Dermis microvascular lymphatic vessel endothelial cell (primary cell): ENCODE measurements at regions not wholly inside any gene's neighbourhood (a gene's known extent, or its start where the extent isn't known, plus 50 kb on each side); places are given as distances from the start of the nearest gene placed in this dataset.
"Not testable (repeated sequence)": the region's sequence is repeated elsewhere in the genome, so short reads cannot be mapped to it uniquely, and the experiment has no call there.

Experiments used
- DNase-seq, 2 donors: peaks; one replicate each; pipeline versions ENCODE4 v3.0.0 to v3.0.0-alpha.2; 2010; ENCODE audit warnings: low read depth in 2 of 2

GRCh38 chr17:26731005-26731921 lies 562.7 kb upstream of the WSB1 start:
- no peak for DNase-seq

- DNase-seq: not testable (repeated sequence)
Measured at GRCh38 chr17:26731926-26732325, 562.0 kb upstream of the WSB1 start.

GRCh38 chr17:26734775-26735174 lies 559.1 kb upstream of the WSB1 start:
- not testable (repeated sequence) for DNase-seq

- not testable (repeated sequence) for DNase-seq
Measured at GRCh38 chr17:26735977-26736376, 557.9 kb upstream of the WSB1 start.

GRCh38 chr17:26765860-26766709 lies 527.8 kb upstream of the WSB1 start:
- no peak for DNase-seq

- no peak for DNase-seq
Measured at GRCh38 chr17:26766743-26767142, 527.2 kb upstream of the WSB1 start.

- DNase-seq: no peak
Measured at GRCh38 chr17:26773189-26774188, 520.4 kb upstream of the WSB1 start.

GRCh38 chr17:26774291-26775218 lies 519.4 kb upstream of the WSB1 start:
- DNase-seq: no peak

GRCh38 chr17:26775219-26775822 lies 518.6 kb upstream of the WSB1 start:
- no peak for DNase-seq

- DNase-seq: not testable (repeated sequence)
Measured at GRCh38 chr17:26780187-26780814, 513.6 kb upstream of the WSB1 start.

- no peak for DNase-seq
Measured at GRCh38 chr17:26782153-26782552, 511.8 kb upstream of the WSB1 start.

- DNase-seq: peak; percentile 33 to 48
Measured at GRCh38 chr17:26792486-26792885, 501.4 kb upstream of the WSB1 start.

- no peak for DNase-seq
Measured at GRCh38 chr17:26807024-26807423, 486.9 kb upstream of the WSB1 start.

GRCh38 chr17:26809033-26809432 lies 484.9 kb upstream of the WSB1 start:
- DNase-seq: peak; percentile 17 to 38

GRCh38 chr17:26818736-26819135 lies 475.2 kb upstream of the WSB1 start:
- peak; percentile 6 to 27 for DNase-seq
